T-helper 2 cell treated with Interferon-gamma antibody and Interleukin-4, amounts not matched to agents 100 ng/mL and 5 ng/mL, for 36 hours (primary cell): ENCODE measurements at regions not wholly inside any gene's neighbourhood (a gene's known extent, or its start where the extent isn't known, plus 50 kb on each side); places are given as distances from the start of the nearest gene placed in this dataset.

Source experiments
- intact Hi-C: fragments of 100-400 bp; cut with micrococcal nuclease; formaldehyde crosslinking; loops from one replicate; pipeline ENCODE4 v1.15.1; 2023

- intact Hi-C loops: no loop called here
These were observed 151.4 kb upstream of the BCL6 start for GRCh38 chr3:187896646-187897045.

- intact Hi-C loops: no loop called here
These were observed 154.0 kb upstream of the BCL6 start for GRCh38 chr3:187899246-187899645.

- intact Hi-C loops: no loop called here
These were observed 155.9 kb upstream of the BCL6 start for GRCh38 chr3:187900993-187901755.

- intact Hi-C loops: no loop called here
These were observed 156.8 kb upstream of the BCL6 start for GRCh38 chr3:187902041-187902471.

- intact Hi-C loops: no loop called here
These were observed 157.7 kb upstream of the BCL6 start for GRCh38 chr3:187902936-187903335.

GRCh38 chr3:187903697-187904096 is 158.4 kb upstream of the BCL6 start:
- intact Hi-C loops: no loop called here

- intact Hi-C loops: no loop called here
These were observed 161.1 kb upstream of the BCL6 start for GRCh38 chr3:187906416-187906815.

- intact Hi-C loops: no loop called here
These were observed 161.7 kb upstream of the BCL6 start for GRCh38 chr3:187906920-187907319.

GRCh38 chr3:187909866-187910265 is 164.6 kb upstream of the BCL6 start:
- intact Hi-C loops: no loop called here

GRCh38 chr3:187912007-187912406 is 166.7 kb upstream of the BCL6 start:
- intact Hi-C loops: no loop called here

GRCh38 chr3:187913617-187914033 is 168.4 kb upstream of the BCL6 start:
- intact Hi-C loops: no loop called here

GRCh38 chr3:187914231-187914630 is 169.0 kb upstream of the BCL6 start:
- intact Hi-C loops: no loop called here

- intact Hi-C loops: no loop called here
These were observed 170.8 kb upstream of the BCL6 start for GRCh38 chr3:187916072-187916471.

GRCh38 chr3:187918081-187918644 is 172.9 kb upstream of the BCL6 start:
- intact Hi-C loops: loop anchor here (2.0 kb wide), 2 partner anchors 237 to 997 kb away; partner anchors contain the start of gene LPP

GRCh38 chr3:187919048-187919447 is 173.8 kb upstream of the BCL6 start:
- intact Hi-C loops: loop anchor here (1.0 to 2.0 kb wide), 9 partner anchors 44 to 996 kb away; partner anchors contain the start of genes BCL6 and LPP

- intact Hi-C loops: loop anchor here (1.0 to 2.0 kb wide), 9 partner anchors 44 to 995 kb away; partner anchors contain the start of genes BCL6 and LPP
These were observed 174.3 kb upstream of the BCL6 start for GRCh38 chr3:187919544-187919943.

GRCh38 chr3:187920030-187920429 is 174.8 kb upstream of the BCL6 start:
- intact Hi-C loops: no loop called here

- intact Hi-C loops: no loop called here
These were observed 175.6 kb upstream of the BCL6 start for GRCh38 chr3:187920913-187921312.

- intact Hi-C loops: no loop called here
These were observed 176.3 kb upstream of the BCL6 start for GRCh38 chr3:187921391-187922074.

GRCh38 chr3:187922704-187923416 is 177.6 kb upstream of the BCL6 start:
- intact Hi-C loops: no loop called here

- intact Hi-C loops: no loop called here
These were observed 179.4 kb upstream of the BCL6 start for GRCh38 chr3:187924651-187925050.

- intact Hi-C loops: no loop called here
These were observed 180.1 kb upstream of the BCL6 start for GRCh38 chr3:187925326-187925725.
